HFFc6 (cell line): ENCODE measurements at regions not wholly inside any gene's neighbourhood (a gene's known extent, or its start where the extent isn't known, plus 50 kb on each side); places are given as distances from the start of the nearest gene placed in this dataset.

Experiments
- DNase-seq: peaks from one replicate; pipeline ENCODE4 v3.0.0-alpha.2; 2018
- H3K27ac Mint-ChIP-seq: 2 replicates; pipeline ENCODE4 v1.8.0; 2020; ENCODE audit warnings: mild to moderate bottlenecking, mixed read lengths
- H3K27me3 Mint-ChIP-seq: 2 replicates; pipeline ENCODE4 v1.8.0; 2021; ENCODE audit warnings: mild to moderate bottlenecking, moderate library complexity, mixed read lengths; ENCODE audit not compliant: insufficient read depth
- H3K36me3 Mint-ChIP-seq: 2 replicates; pipeline ENCODE4 v1.8.0; 2021; ENCODE audit warnings: low read depth, mixed read lengths
- H3K4me1 Mint-ChIP-seq: 2 replicates; pipeline ENCODE4 v1.8.0; 2020; ENCODE audit warnings: low read depth, mixed read lengths
- H3K4me3 Mint-ChIP-seq: 2 replicates; pipeline ENCODE4 v1.8.0; 2020; ENCODE audit warnings: mild to moderate bottlenecking, moderate library complexity, mixed read lengths
- H3K9me3 Mint-ChIP-seq: 2 replicates; pipeline ENCODE4 v1.8.0; 2020; ENCODE audit warnings: mild to moderate bottlenecking, mixed read lengths
- TF ChIP-seq, protein P1 (sequence below): fragments of 200-600 bp; sonication (generic); IDR thresholded peaks from 2 replicates; pipeline ENCODE4 v1.5.0; 2021; ENCODE audit warnings: antibody characterized with exemption, mild to moderate bottlenecking

DNA sequence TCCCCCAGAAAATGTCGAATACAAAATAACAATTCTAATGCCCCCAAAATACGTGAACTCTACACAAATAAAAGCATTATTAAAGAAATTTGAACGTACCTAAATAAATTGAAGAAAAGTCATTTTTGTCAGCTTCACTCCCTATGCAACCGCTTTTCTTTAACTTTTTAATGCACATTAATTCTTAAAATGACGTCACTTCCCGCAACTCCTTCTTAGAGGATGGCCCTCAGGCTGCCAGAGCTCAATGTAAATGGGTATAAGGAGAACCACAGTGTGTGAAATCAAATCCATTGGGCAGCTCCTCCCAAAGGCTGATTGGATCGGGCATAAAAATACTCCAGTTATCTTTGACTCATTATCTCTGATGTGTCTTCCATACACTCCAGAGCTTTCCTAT lies 736.9 kb downstream of the GBE1 start:
- H3K9me3 Mint-ChIP-seq: peaks cover 8% of the 10 kb centered on the region
- H3K4me3 Mint-ChIP-seq: no peak overlapping the region
- DNase-seq: no peak
- TF ChIP-seq, protein P1, sequence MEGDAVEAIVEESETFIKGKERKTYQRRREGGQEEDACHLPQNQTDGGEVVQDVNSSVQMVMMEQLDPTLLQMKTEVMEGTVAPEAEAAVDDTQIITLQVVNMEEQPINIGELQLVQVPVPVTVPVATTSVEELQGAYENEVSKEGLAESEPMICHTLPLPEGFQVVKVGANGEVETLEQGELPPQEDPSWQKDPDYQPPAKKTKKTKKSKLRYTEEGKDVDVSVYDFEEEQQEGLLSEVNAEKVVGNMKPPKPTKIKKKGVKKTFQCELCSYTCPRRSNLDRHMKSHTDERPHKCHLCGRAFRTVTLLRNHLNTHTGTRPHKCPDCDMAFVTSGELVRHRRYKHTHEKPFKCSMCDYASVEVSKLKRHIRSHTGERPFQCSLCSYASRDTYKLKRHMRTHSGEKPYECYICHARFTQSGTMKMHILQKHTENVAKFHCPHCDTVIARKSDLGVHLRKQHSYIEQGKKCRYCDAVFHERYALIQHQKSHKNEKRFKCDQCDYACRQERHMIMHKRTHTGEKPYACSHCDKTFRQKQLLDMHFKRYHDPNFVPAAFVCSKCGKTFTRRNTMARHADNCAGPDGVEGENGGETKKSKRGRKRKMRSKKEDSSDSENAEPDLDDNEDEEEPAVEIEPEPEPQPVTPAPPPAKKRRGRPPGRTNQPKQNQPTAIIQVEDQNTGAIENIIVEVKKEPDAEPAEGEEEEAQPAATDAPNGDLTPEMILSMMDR: no peak
- no peak overlapping the region for H3K27ac Mint-ChIP-seq
- H3K36me3 Mint-ChIP-seq: no peaks in the 10 kb centered on the region
- no peaks in the 10 kb centered on the region for H3K4me1 Mint-ChIP-seq
- H3K27me3 Mint-ChIP-seq: no peaks in the 10 kb centered on the region

DNA sequence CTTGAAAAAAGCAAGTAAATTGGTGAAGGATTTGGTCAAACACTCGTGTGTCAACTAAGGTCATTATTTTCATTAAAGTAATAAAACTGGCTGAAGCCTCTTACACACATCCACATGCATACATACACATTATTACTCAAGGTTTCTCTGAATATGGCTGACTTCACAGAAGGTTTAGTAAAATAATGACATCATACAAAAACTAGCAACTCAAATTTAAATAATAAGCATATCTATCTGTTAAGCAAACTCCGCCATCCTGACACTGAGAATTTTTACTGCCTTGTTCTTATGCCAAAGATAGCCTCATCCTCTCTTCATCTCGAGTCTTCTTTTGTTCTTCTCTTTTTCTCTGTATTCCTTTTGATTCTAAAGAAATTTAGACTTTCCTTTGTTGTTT lies 739.1 kb downstream of the GBE1 start:
- H3K36me3 Mint-ChIP-seq: no peaks in the 10 kb centered on the region
- H3K27ac Mint-ChIP-seq: no peak overlapping the region
- H3K4me1 Mint-ChIP-seq: no peaks in the 10 kb centered on the region
- H3K27me3 Mint-ChIP-seq: no peaks in the 10 kb centered on the region
- no peak overlapping the region for H3K4me3 Mint-ChIP-seq
- DNase-seq: no peak
- TF ChIP-seq, protein P1: no peak
- H3K9me3 Mint-ChIP-seq: peaks cover 16% of the 10 kb centered on the region

DNA sequence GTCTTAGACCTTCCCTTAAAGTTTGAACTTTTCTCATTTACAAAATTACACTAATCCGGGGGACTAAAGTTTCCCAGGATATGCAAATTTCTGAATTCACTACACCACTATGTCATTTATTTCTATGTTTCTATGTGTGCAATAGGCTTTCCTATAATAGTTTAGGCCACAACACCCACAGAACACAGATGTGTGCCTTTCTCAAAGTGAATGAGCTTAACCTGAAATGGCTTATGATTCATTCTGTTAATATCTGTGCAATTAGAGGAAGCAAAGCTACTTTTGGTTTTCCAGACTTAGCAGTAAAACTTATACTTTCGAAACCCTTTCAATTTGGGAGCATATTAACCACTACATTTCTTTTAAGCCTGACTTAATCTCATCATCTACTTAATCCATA lies 748.1 kb downstream of the GBE1 start:
- no peaks in the 10 kb centered on the region for H3K27me3 Mint-ChIP-seq
- peaks cover 39% of the 10 kb centered on the region for H3K9me3 Mint-ChIP-seq
- H3K27ac Mint-ChIP-seq: no peak overlapping the region
- no peak overlapping the region for H3K4me3 Mint-ChIP-seq
- no peaks in the 10 kb centered on the region for H3K4me1 Mint-ChIP-seq
- TF ChIP-seq, protein P1: no peak
- H3K36me3 Mint-ChIP-seq: no peaks in the 10 kb centered on the region
- no peak for DNase-seq

DNA sequence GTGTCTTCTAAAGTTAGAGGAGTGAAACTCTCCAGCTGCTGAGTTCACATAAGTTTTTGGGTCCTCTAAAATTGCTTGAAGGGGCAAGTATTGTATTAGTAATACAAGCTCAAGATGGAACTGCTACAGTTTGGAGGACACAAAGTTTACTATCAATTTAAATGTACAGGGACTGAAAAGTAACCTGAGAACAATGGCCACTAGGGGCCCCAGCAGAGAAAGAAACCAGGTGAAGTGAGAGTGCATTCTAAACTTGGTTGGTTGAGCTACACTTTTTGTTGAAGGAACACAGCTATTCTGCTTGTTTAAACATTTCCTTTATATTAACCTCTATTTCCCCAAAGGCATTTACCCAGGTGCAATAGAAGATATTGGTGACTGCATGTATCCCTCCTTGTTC lies 755.5 kb downstream of the GBE1 start:
- Mint-ChIP-seq H3K36me3 (no peaks in the 10 kb centered on the region), H3K9me3 (peaks cover 24% of the 10 kb centered on the region), H3K27me3 (no peaks in the 10 kb centered on the region), H3K4me3 (no peak overlapping the region), H3K27ac (no peak overlapping the region), H3K4me1 (no peaks in the 10 kb centered on the region)
- TF ChIP-seq, protein P1: no peak
- DNase-seq: no peak

DNA sequence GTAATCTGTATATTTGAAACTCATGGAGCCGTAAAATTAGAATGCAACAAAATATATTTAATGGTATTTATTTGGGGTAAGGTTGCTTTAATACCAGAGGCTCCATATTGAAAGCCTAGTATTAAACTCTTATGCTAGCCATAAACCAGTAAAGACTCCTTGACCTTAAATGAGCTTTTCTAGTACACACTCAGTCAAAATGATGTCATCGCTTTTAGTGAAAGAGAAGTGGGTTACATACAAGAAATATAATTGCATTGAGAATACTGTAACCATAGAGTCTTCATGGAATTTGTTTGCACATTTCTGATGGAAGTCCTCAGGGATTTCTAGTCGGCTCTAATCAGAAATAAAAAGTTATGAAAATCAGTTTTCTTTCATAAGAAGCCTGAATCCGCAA lies 757.6 kb downstream of the GBE1 start:
- H3K9me3 Mint-ChIP-seq: peaks cover 22% of the 10 kb centered on the region
- H3K27me3 Mint-ChIP-seq: no peaks in the 10 kb centered on the region
- H3K4me1 Mint-ChIP-seq: no peaks in the 10 kb centered on the region
- H3K36me3 Mint-ChIP-seq: no peaks in the 10 kb centered on the region
- TF ChIP-seq, protein P1: no peak
- no peak overlapping the region for H3K27ac Mint-ChIP-seq
- no peak for DNase-seq
- H3K4me3 Mint-ChIP-seq: no peak overlapping the region

DNA sequence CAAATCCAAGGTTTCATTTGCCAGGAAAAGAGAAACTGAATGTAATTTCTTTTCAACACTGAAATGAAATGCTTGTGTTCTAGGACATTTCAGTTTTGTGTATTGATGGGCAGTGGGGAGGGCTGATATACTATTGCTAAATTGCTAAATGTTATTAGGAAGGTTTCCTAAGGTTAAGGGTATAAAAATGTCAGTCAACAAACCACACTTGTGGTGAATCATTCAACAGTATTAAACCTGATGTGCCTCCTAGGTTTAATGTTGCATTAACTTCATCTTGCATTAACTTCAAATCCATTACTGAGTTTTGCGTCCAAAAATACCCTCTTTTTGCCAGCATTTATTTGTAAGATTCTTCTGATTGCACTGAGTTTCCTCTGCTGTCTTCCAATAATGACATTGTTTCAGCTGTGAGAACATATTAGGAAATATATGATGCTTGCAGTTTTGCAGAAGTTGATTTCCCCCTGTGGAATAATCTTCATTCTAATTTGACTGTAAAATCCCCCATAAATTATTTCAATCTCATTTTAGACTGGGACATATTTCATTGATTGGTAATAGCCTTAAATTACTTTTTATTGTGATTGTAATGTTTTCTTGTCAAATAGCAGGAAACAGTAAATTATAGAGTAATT lies 758.3 kb downstream of the GBE1 start:
- H3K4me3 Mint-ChIP-seq: no peak overlapping the region
- H3K4me1 Mint-ChIP-seq: no peaks in the 10 kb centered on the region
- peaks cover 24% of the 10 kb centered on the region for H3K9me3 Mint-ChIP-seq
- no peak overlapping the region for H3K27ac Mint-ChIP-seq
- DNase-seq: no peak
- TF ChIP-seq, protein P1: no peak
- no peaks in the 10 kb centered on the region for H3K27me3 Mint-ChIP-seq
- H3K36me3 Mint-ChIP-seq: no peaks in the 10 kb centered on the region
